H1 (cell line): ENCODE measurements at regions not wholly inside any gene's neighbourhood (a gene's known extent, or its start where the extent isn't known, plus 50 kb on each side); places are given as distances from the start of the nearest gene placed in this dataset.

Source experiments
- CHD1 ChIP-seq: IDR thresholded peaks from 2 replicates; pipeline ENCODE4 v1.6.1; 2012; ENCODE audit warnings: low read depth, low read length, improper control_type of control experiment
- SIX5 ChIP-seq: IDR thresholded peaks from 2 replicates; pipeline ENCODE4 v1.6.1; 2011; ENCODE audit warnings: mild to moderate bottlenecking, low read depth, low read length

GRCh38 chr4:157810137-157810774 is 362.6 kb downstream of the GASK1B start (continued):
- TF ChIP-seq CHD1 (no peak), SIX5 (no peak)
